ENCODE measurements at regions not wholly inside any gene's neighbourhood (a gene's known extent, or its start where the extent isn't known, plus 50 kb on each side); places are given as distances from the start of the nearest gene placed in this dataset.

- 61% methylated on average over 3 of the region's 3 CpGs for WGBS
- intact Hi-C loops (cut with DNase I) = no loop called here
Measured at GRCh38 chr10:83078645-83079044, 1060.7 kb upstream of the GHITM start.

GRCh38 chr10:83083831-83084230 is 1055.5 kb upstream of the GHITM start:
- intact Hi-C loops (cut with DNase I) = no loop called here
- Histone ChIP-seq H3K27me3 (no peaks in the 10 kb centered on the region), H3K4me3 (no peak overlapping the region), H3K27ac (replicated peaks in 1 of 4) (no peak overlapping the region), H3K9me3 (no peaks in the 10 kb centered on the region), H3K36me3 (no peaks in the 10 kb centered on the region), H3K4me1 (no peaks in the 10 kb centered on the region)
- DNase-seq (ENCODE audit: extremely low spot score) = no peak
- TF ChIP-seq POLR2A (IDR thresholded peaks at IDR 0.05; ENCODE audit: low read depth) = no peak
- TF ChIP-seq EP300 (IDR thresholded peaks at IDR 0.05) = no peak

More at GRCh38 chr10:83078645-83079044, 1060.7 kb upstream of the GHITM start:
- no peak overlapping the region for H3K27ac ChIP-seq (replicated peaks in 1 of 4)
- H3K36me3 ChIP-seq = no peaks in the 10 kb centered on the region
- TF ChIP-seq CTCF (IDR thresholded peaks at IDR 0.05) = no peak
- H3K27me3 ChIP-seq = no peaks in the 10 kb centered on the region
- DNase-seq (ENCODE audit: extremely low spot score) = no peak
- no peak overlapping the region for H3K4me3 ChIP-seq
- H3K9me3 ChIP-seq = no peaks in the 10 kb centered on the region
- H3K4me1 ChIP-seq = peaks cover 0 to 3% (median 0%) of the 10 kb centered on the region in 4 donors

GRCh38 chr10:83089335-83089734 is 1050.0 kb upstream of the GHITM start:
- 80% methylated on average over 1 of the region's 3 CpGs for WGBS
- no peaks in the 10 kb centered on the region for H3K4me1 ChIP-seq
- H3K36me3 ChIP-seq = no peaks in the 10 kb centered on the region
- no peak for DNase-seq (ENCODE audit: extremely low spot score)
- no peaks in the 10 kb centered on the region for H3K9me3 ChIP-seq
- H3K27ac ChIP-seq (replicated peaks in 1 of 4) = no peak overlapping the region
- no peak overlapping the region for H3K4me3 ChIP-seq
- TF ChIP-seq EP300 (IDR thresholded peaks at IDR 0.05) (no peak), POLR2A (IDR thresholded peaks at IDR 0.05; ENCODE audit: low read depth) (no peak), CTCF (IDR thresholded peaks at IDR 0.05) (no peak), POLR2AphosphoS5 (IDR thresholded peaks at IDR 0.05) (no peak)
- intact Hi-C loops (cut with DNase I) = no loop called here
- no peaks in the 10 kb centered on the region for H3K27me3 ChIP-seq

- intact Hi-C loops (cut with DNase I) = no loop called here
- Histone ChIP-seq H3K9me3 (peaks cover 0 to 6% (median 0%) of the 10 kb centered on the region in 4 donors), H3K27me3 (no peaks in the 10 kb centered on the region), H3K36me3 (no peaks in the 10 kb centered on the region), H3K4me1 (no peaks in the 10 kb centered on the region), H3K4me3 (no peak overlapping the region), H3K27ac (replicated peaks in 1 of 4) (no peak overlapping the region)
- DNase-seq (ENCODE audit: extremely low spot score) = no peak
- 48% methylated on average over 3 of the region's 3 CpGs for WGBS
- no peak for TF ChIP-seq POLR2A (IDR thresholded peaks at IDR 0.05; ENCODE audit: low read depth)
- no peak for TF ChIP-seq EP300 (IDR thresholded peaks at IDR 0.05)
- no peak for TF ChIP-seq POLR2AphosphoS5 (IDR thresholded peaks at IDR 0.05)
- TF ChIP-seq CTCF (IDR thresholded peaks at IDR 0.05) = no peak
Measured at GRCh38 chr10:83104616-83105015, 1034.7 kb upstream of the GHITM start.

GRCh38 chr10:83108565-83109333 is 1030.6 kb upstream of the GHITM start:
- intact Hi-C loops (cut with DNase I) = no loop called here
- no peaks in the 10 kb centered on the region for H3K27me3 ChIP-seq
- no peak overlapping the region for H3K4me3 ChIP-seq
- no peak for DNase-seq (ENCODE audit: extremely low spot score)
- no peaks in the 10 kb centered on the region for H3K4me1 ChIP-seq
- peaks cover 0 to 20% (median 16%) of the 10 kb centered on the region in 4 donors for H3K9me3 ChIP-seq
- H3K27ac ChIP-seq (replicated peaks in 1 of 4) = no peak overlapping the region
- no peaks in the 10 kb centered on the region for H3K36me3 ChIP-seq
- WGBS = 74% methylated on average over 7 of the region's 7 CpGs
- TF ChIP-seq CTCF (IDR thresholded peaks at IDR 0.05) = no peak
- no peak for TF ChIP-seq POLR2AphosphoS5 (IDR thresholded peaks at IDR 0.05)
- TF ChIP-seq POLR2A (IDR thresholded peaks at IDR 0.05; ENCODE audit: low read depth) = no peak
- TF ChIP-seq EP300 (IDR thresholded peaks at IDR 0.05) = no peak
